ENCODE measurements at regions not wholly inside any gene's neighbourhood (a gene's known extent, or its start where the extent isn't known, plus 50 kb on each side); places are given as distances from the start of the nearest gene placed in this dataset.

- Histone ChIP-seq H3K27me3 (no peaks in the 10 kb centered on the region), H3K36me3 (no peaks in the 10 kb centered on the region), H3K27ac (no peak overlapping the region), H3K4me1 (no peaks in the 10 kb centered on the region), H3K9me3 (no peaks in the 10 kb centered on the region), H3K4me3 (replicated peaks in 1 of 3) (no peak overlapping the region)
- WGBS, 2 donors: 76 to 84% methylated on average over 1 of the region's 1 CpG
- no peak for DNase-seq
- TF ChIP-seq POLR2A (IDR thresholded peaks at IDR 0.05): no peak
- TF ChIP-seq, protein P1, sequence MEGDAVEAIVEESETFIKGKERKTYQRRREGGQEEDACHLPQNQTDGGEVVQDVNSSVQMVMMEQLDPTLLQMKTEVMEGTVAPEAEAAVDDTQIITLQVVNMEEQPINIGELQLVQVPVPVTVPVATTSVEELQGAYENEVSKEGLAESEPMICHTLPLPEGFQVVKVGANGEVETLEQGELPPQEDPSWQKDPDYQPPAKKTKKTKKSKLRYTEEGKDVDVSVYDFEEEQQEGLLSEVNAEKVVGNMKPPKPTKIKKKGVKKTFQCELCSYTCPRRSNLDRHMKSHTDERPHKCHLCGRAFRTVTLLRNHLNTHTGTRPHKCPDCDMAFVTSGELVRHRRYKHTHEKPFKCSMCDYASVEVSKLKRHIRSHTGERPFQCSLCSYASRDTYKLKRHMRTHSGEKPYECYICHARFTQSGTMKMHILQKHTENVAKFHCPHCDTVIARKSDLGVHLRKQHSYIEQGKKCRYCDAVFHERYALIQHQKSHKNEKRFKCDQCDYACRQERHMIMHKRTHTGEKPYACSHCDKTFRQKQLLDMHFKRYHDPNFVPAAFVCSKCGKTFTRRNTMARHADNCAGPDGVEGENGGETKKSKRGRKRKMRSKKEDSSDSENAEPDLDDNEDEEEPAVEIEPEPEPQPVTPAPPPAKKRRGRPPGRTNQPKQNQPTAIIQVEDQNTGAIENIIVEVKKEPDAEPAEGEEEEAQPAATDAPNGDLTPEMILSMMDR (IDR thresholded peaks at IDR 0.05): no peak
- intact Hi-C loops (cut with DNase I): no loop called here
These were observed 295.4 kb upstream of the NETO1 start for GRCh38 chr18:73163236-73163635.

DNA sequence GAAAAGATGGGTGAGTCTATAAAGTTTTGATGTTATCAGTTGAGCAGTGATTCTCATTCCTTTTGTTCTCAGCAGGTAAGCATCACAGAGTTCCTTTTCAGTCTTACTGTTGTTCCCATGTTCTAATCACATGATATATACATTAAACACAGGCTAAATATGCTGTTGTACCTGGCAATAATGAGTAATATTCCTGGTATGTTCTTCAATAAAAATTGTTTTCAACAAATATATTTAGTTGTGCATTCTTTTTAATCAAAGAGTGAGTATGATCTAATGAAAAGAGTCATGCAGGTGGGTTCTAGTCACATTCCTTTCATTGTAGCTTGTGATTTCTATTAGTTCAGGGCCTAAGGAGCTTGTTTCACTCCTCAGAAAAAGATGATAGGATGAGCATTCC lies 288.3 kb upstream of the NETO1 start:
- intact Hi-C loops (cut with DNase I): no loop called here
- Histone ChIP-seq H3K36me3 (no peaks in the 10 kb centered on the region), H3K4me1 (no peaks in the 10 kb centered on the region), H3K27ac (no peak overlapping the region), H3K27me3 (no peaks in the 10 kb centered on the region), H3K9me3 (no peaks in the 10 kb centered on the region), H3K4me3 (replicated peaks in 1 of 3) (no peak overlapping the region)
- no peak for TF ChIP-seq POLR2A (IDR thresholded peaks at IDR 0.05)
- TF ChIP-seq, protein P1 (IDR thresholded peaks at IDR 0.05): no peak
- DNase-seq: no peak

GRCh38 chr18:73153271-73153670 lies 285.5 kb upstream of the NETO1 start:
- WGBS, 2 donors: 66 to 71% methylated on average over 2 of the region's 2 CpGs
- H3K4me3 ChIP-seq (replicated peaks in 1 of 3): no peak overlapping the region
- intact Hi-C loops (cut with DNase I): no loop called here
- H3K9me3 ChIP-seq: no peaks in the 10 kb centered on the region
- H3K27me3 ChIP-seq: no peaks in the 10 kb centered on the region
- H3K27ac ChIP-seq: no peak overlapping the region
- no peak for DNase-seq
- no peaks in the 10 kb centered on the region for H3K4me1 ChIP-seq
- TF ChIP-seq, protein P1 (IDR thresholded peaks at IDR 0.05): no peak
- TF ChIP-seq POLR2A (IDR thresholded peaks at IDR 0.05): no peak
- no peaks in the 10 kb centered on the region for H3K36me3 ChIP-seq

- no peak for TF ChIP-seq POLR2A (IDR thresholded peaks at IDR 0.05)
- TF ChIP-seq, protein P1 (IDR thresholded peaks at IDR 0.05): no peak
- no peak for DNase-seq
- no peaks in the 10 kb centered on the region for H3K27me3 ChIP-seq
- H3K9me3 ChIP-seq: no peaks in the 10 kb centered on the region
- H3K36me3 ChIP-seq: no peaks in the 10 kb centered on the region
- intact Hi-C loops (cut with DNase I): no loop called here
- H3K4me1 ChIP-seq: no peaks in the 10 kb centered on the region
- no peak overlapping the region for H3K27ac ChIP-seq
- no peak overlapping the region for H3K4me3 ChIP-seq (replicated peaks in 1 of 3)
- WGBS, 2 donors: 82 to 84% methylated on average over 6 of the region's 6 CpGs
These were observed 283.3 kb upstream of the NETO1 start for GRCh38 chr18:73151086-73151485.

DNA sequence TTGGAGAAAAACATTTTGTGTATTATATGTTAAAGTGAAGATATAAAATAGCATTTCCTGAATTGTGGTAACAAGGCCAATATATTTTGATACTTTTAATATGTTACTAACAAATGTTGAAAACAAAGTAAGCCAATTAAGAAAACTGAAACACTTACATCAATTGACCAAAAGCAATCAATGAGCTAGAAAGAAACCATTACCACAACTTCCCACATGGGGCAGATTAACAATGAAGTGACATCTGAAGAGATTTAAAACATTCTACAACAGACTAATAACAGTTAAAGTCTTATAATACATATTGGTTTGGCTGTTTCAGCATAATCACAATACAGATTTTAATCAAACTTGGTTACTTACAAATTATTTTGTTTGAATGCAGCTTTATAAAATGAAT lies 282.4 kb upstream of the NETO1 start:
- H3K9me3 ChIP-seq: no peaks in the 10 kb centered on the region
- H3K27me3 ChIP-seq: no peaks in the 10 kb centered on the region
- intact Hi-C loops (cut with DNase I): no loop called here

More for the DNA sequence above, 282.4 kb upstream of the NETO1 start:
- TF ChIP-seq POLR2A (IDR thresholded peaks at IDR 0.05): no peak
- TF ChIP-seq, protein P1 (IDR thresholded peaks at IDR 0.05): no peak
- H3K4me3 ChIP-seq (replicated peaks in 1 of 3): no peak overlapping the region
- no peak overlapping the region for H3K27ac ChIP-seq
- DNase-seq: no peak
- H3K4me1 ChIP-seq: no peaks in the 10 kb centered on the region
- no peaks in the 10 kb centered on the region for H3K36me3 ChIP-seq

Measured in thyroid gland (tissue), 4 donors.